SK-N-MC (cell line): ENCODE measurements at regions not wholly inside any gene's neighbourhood (a gene's known extent, or its start where the extent isn't known, plus 50 kb on each side); places are given as distances from the start of the nearest gene placed in this dataset.

Experiments
- EZH2 ChIP-seq: fragments of 200-600 bp; sonication (generic); IDR thresholded peaks from one replicate; pipeline ENCODE4 v1.6.1; 2017; ENCODE audit warnings: antibody characterized with exemption
- FOXP2 ChIP-seq: optimal IDR thresholded peaks from 2 replicates; pipeline ENCODE3; 2011; ENCODE audit warnings: mild to moderate bottlenecking, moderate library complexity; ENCODE audit not compliant: insufficient read depth; ENCODE audit errors: extremely low read length, control extremely low read depth
- POLR2AphosphoS5 ChIP-seq: IDR thresholded peaks from 2 replicates; pipeline ENCODE4 v1.6.1; 2012; ENCODE audit warnings: mild to moderate bottlenecking, low read depth, low read length, borderline replicate concordance

- TF ChIP-seq POLR2AphosphoS5 (no peak), EZH2 (no peak), FOXP2 (no peak)
Measured at GRCh38 chr2:186209532-186209931, 276.5 kb upstream of the ZC3H15 start.
